K562 (cell line): ENCODE measurements at regions not wholly inside any gene's neighbourhood (a gene's known extent, or its start where the extent isn't known, plus 50 kb on each side); places are given as distances from the start of the nearest gene placed in this dataset.

Experiments
- ATAC-seq: fragments of 200-7000 bp; cut with Tn5 transposase; 3 replicates; pipeline ENCODE4 v1.9.1; 2020; ENCODE audit warnings: moderate library complexity
- BruUV-seq: library from RNA; stranded (reverse); fragments of 400-500 nt; replicated peaks from 2 replicates; lab custom pipeline; 2021; lab: Mats Ljungman, UMichigan
- CTCF ChIA-PET: fragments of 300-600 bp; formaldehyde crosslinking; extraction: SDS; loops from one replicate; lab custom pipeline; 2021; ENCODE audit warnings: low intra/inter-chr PET ratio; lab: Yijun Ruan, JAX
- POLR2A ChIA-PET: fragments of 300-600, 350-650 bp; sonication (Branson Sonifier 250); formaldehyde crosslinking; extraction: SDS; loops from one replicate; lab custom pipeline; 2021; ENCODE audit warnings: antibody characterized with exemption, inconsistent platforms; lab: Yijun Ruan, JAX
- DNase-seq, 4 experiments: peaks; one replicate each; pipeline versions ENCODE4 v3.0.0 to v3.0.0-alpha.2; 2011 to 2018; ENCODE audit warnings: low spot score in 3 of 4, mixed read lengths in 3 of 4; ENCODE audit errors: extremely low read depth in 1 of 4
- FAIRE-seq: peaks from 2 replicates; lab custom pipeline; 2011; peaks lifted over from hg19 to GRCh38; lab: Jason Lieb, UNC
- H2AFZ ChIP-seq: 2 replicates; pipeline ENCODE4 v1.6.0; 2011; ENCODE audit warnings: low read depth, low read length, control low read depth, inconsistent platforms
- H3K27ac ChIP-seq: fragments of 200-600 bp; 3 replicates; pipeline ENCODE4 v1.8.0; 2011; ENCODE audit warnings: low read depth, mild to moderate bottlenecking, control low read depth, inconsistent platforms, low read length, moderate library complexity, mixed read lengths; ENCODE audit errors: extremely low read depth
- H3K27me3 ChIP-seq, 2 experiments: fragments of 300-600 bp in 1 of 2; 2 replicates in 1 of 2; 3 replicates in 1 of 2; pipeline versions ENCODE4 v1.6.0 to v1.8.0; 2011; ENCODE audit warnings: inconsistent platforms in 2 of 2, low read length in 2 of 2, mild to moderate bottlenecking in 1 of 2, mixed read lengths in 1 of 2, moderate library complexity in 1 of 2; ENCODE audit not compliant: control insufficient read depth in 2 of 2, insufficient read depth in 2 of 2
- H3K36me3 ChIP-seq: fragments of 300-600 bp; 3 replicates; pipeline ENCODE4 v1.8.0; 2011; ENCODE audit warnings: mild to moderate bottlenecking, low read length, inconsistent platforms; ENCODE audit not compliant: control insufficient read depth, insufficient read depth
- H3K4me1 ChIP-seq, 2 experiments: fragments of 200-600 bp in 1 of 2; replicated peaks in 1 of 2; 2 replicates in 1 of 2; 3 replicates in 1 of 2; pipeline versions ENCODE4 v1.5.1 to v1.8.0; 2011; ENCODE audit warnings: inconsistent platforms in 2 of 2, low read length in 2 of 2, mild to moderate bottlenecking in 1 of 2, mixed read lengths in 1 of 2, moderate library complexity in 1 of 2; ENCODE audit not compliant: control insufficient read depth in 2 of 2, insufficient read depth in 2 of 2
- H3K4me2 ChIP-seq: 2 replicates; pipeline ENCODE4 v1.6.1; 2011; ENCODE audit warnings: low read length, control low read depth, inconsistent platforms, mixed read lengths; ENCODE audit not compliant: insufficient read depth
- H3K4me3 ChIP-seq: fragments of 200-600 bp; sonication (generic), shearing (Covaris generic); 2 replicates; pipeline ENCODE4 v1.5.1; 2016; ENCODE audit warnings: control low read depth, inconsistent platforms
- H3K79me2 ChIP-seq: fragments of 200-600 bp; 3 replicates; pipeline ENCODE4 v1.8.0; 2011; ENCODE audit warnings: low read length, inconsistent platforms; ENCODE audit not compliant: control insufficient read depth, insufficient read depth
- H3K9ac ChIP-seq, 2 experiments: 2 replicates each; pipeline versions ENCODE4 v1.6.0 to v1.6.1; 2011; ENCODE audit warnings: low read depth in 2 of 2, low read length in 2 of 2, control low read depth in 1 of 2, inconsistent platforms in 1 of 2, mild to moderate bottlenecking in 1 of 2, mixed read lengths in 1 of 2; ENCODE audit not compliant: insufficient read depth in 1 of 2
- H3K9me1 ChIP-seq: one replicate; pipeline ENCODE4 v1.6.0; 2011; ENCODE audit warnings: inconsistent platforms, mild to moderate bottlenecking, low read length, moderate library complexity; ENCODE audit not compliant: control insufficient read depth, insufficient read depth
- H3K9me3 ChIP-seq: replicated peaks from 2 replicates; pipeline ENCODE4 v1.5.1; 2011; ENCODE audit warnings: low read depth, low read length, inconsistent platforms; ENCODE audit not compliant: control insufficient read depth, insufficient read depth
- H4K20me1 ChIP-seq: replicated peaks from 2 replicates; pipeline ENCODE4 v1.6.1; 2011; ENCODE audit warnings: low read length, inconsistent platforms, mixed read lengths; ENCODE audit not compliant: control insufficient read depth, insufficient read depth
- ARID3B ChIP-seq: fragments of 250-450 bp; sonication (Bioruptor Pico); IDR thresholded peaks from 2 replicates; pipeline ENCODE4 v1.4.0; 2020; ENCODE audit warnings: borderline replicate concordance
- ARNT ChIP-seq, 2 experiments: fragments of 450-650 bp; IDR thresholded peaks; 2 replicates each; pipeline ENCODE4 v1.6.1; 2016; ENCODE audit warnings: mild to moderate bottlenecking in 1 of 2
- CBX1 ChIP-seq: sonication (generic); IDR thresholded peaks from 2 replicates; pipeline ENCODE4 v1.6.1; 2016; ENCODE audit warnings: antibody characterized with exemption, low read depth, mild to moderate bottlenecking
- GTF2B ChIP-seq: IDR thresholded peaks from 2 replicates; pipeline ENCODE4 v1.6.1; 2011; ENCODE audit not compliant: insufficient read length; ENCODE audit errors: extremely low read depth
- HOXB6 ChIP-seq: fragments of 250-450 bp; sonication (Bioruptor Pico); IDR thresholded peaks from 2 replicates; pipeline ENCODE4 v1.5.1; 2022; ENCODE audit warnings: mild to moderate bottlenecking, borderline replicate concordance
- KLF10 ChIP-seq: fragments of 250-450 bp; sonication (Bioruptor Pico); IDR thresholded peaks from 2 replicates; pipeline ENCODE4 v1.6.1; 2021; ENCODE audit warnings: matching md5 sums
- MTA2 ChIP-seq: fragments of 450-650 bp; IDR thresholded peaks from 2 replicates; pipeline ENCODE4 v1.6.1; 2016; ENCODE audit warnings: low read depth
- NR2C1 ChIP-seq, 2 experiments: fragments of 450-650 bp; IDR thresholded peaks; 2 replicates each; pipeline ENCODE4 v1.6.1; 2017; ENCODE audit warnings: mild to moderate bottlenecking in 2 of 2, antibody characterized with exemption in 1 of 2, inconsistent platforms in 1 of 2, missing compliant biosample characterization in 1 of 2, missing genetic modification characterization in 1 of 2
- POLR3G ChIP-seq: IDR thresholded peaks from 2 replicates; pipeline ENCODE4 v1.6.1; 2011; ENCODE audit not compliant: insufficient read length, insufficient replicate concordance; ENCODE audit errors: extremely low read depth
- RNF2 ChIP-seq: sonication (generic); IDR thresholded peaks from 2 replicates; pipeline ENCODE4 v1.6.1; 2016
- SMARCA4 ChIP-seq: fragments of 450-650 bp; IDR thresholded peaks from 2 replicates; pipeline ENCODE4 v1.6.1; 2016
- SRSF1 ChIP-seq: fragments of 200-400 bp; formaldehyde crosslinking; IDR thresholded peaks from 2 replicates; pipeline ENCODE4 v1.6.1; 2017; ENCODE audit warnings: mild to moderate bottlenecking, low read depth, low read length, moderate library complexity
- YBX1 ChIP-seq: fragments of 450-650 bp; IDR thresholded peaks from 2 replicates; pipeline ENCODE4 v1.7.1; 2016; ENCODE audit warnings: mild to moderate bottlenecking
- ZNF217 ChIP-seq: sonication (generic); formaldehyde crosslinking; IDR thresholded peaks from 2 replicates; pipeline ENCODE4 v1.8.0; 2022; ENCODE audit warnings: mild to moderate bottlenecking, missing genetic modification reagents
- ZNF224 ChIP-seq: sonication (generic); formaldehyde crosslinking; IDR thresholded peaks from 2 replicates; pipeline ENCODE4 v1.8.0; 2022; ENCODE audit warnings: mild to moderate bottlenecking, missing genetic modification reagents
- WGBS: fragments of 100-300 bp; shearing (Covaris generic); methylation state at CpG from one replicate; pipeline ENCODE4 v1.1.6; 2016; ENCODE audit warnings: low coverage, mixed read lengths; ENCODE audit not compliant: insufficient coverage; ENCODE audit errors: missing lambda C conversion rate; 5-methylcytosine and 5-hydroxymethylcytosine counted together
- in situ Hi-C: fragments of 300-500 bp; cut with MboI; formaldehyde crosslinking; loops from 4 replicates; pipeline ENCODE4 v1.15.0; 2018; ENCODE audit warnings: inconsistent platforms, mixed read lengths
- intact Hi-C: fragments of 100-400 bp; cut with micrococcal nuclease; formaldehyde crosslinking; loops from 2 replicates; pipeline ENCODE4 v1.14.2; 2022
- TF ChIP-seq, protein P1 (sequence below): fragments of 250-450 bp; sonication (Bioruptor Pico); IDR thresholded peaks from 2 replicates; pipeline ENCODE4 v1.8.0; 2021; ENCODE audit warnings: mild to moderate bottlenecking, moderate library complexity
- TF ChIP-seq, protein P2 (sequence below): sonication (generic); formaldehyde crosslinking; IDR thresholded peaks from 2 replicates; pipeline ENCODE4 v1.8.1; 2023; ENCODE audit warnings: mild to moderate bottlenecking, missing genetic modification reagents
- TF ChIP-seq, protein P3 (sequence below): fragments of 250-450 bp; sonication (Bioruptor Pico); IDR thresholded peaks from 2 replicates; pipeline ENCODE4 v1.5.0; 2020; ENCODE audit warnings: mild to moderate bottlenecking

DNA sequence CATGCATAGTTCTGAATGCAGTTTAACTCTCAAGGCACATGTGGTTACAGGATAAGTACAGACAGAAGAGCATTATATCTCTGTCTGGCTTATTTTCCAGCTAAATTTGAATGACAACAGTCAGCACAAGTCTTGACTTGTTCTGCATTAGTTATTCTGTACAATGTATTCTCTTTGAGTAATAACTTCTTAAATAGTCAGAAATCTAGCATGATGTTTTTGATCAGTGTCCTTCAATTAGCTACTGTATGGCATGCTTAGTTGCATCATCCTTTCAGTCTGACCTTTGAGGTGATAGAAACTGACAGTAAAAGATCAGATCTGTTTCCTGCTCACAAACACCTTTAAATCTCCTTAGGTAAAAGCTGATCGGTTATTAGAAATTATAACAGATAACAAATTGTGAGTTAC is 118.1 kb downstream of the ARL4A start:
- CTCF ChIA-PET: no interaction called here
- no peaks in the 10 kb centered on the region for H4K20me1 ChIP-seq
- H3K9me3 ChIP-seq: no peaks in the 10 kb centered on the region
- H3K4me3 ChIP-seq: no peak overlapping the region
- ATAC-seq (peak; percentile 58), FAIRE-seq (peak; percentile 48), DNase-seq (no peak)
- 0 out of 2 replicates have a peak overlapping the region, but pooled peaks have one; percentile 0 for H3K4me2 ChIP-seq
- intact Hi-C loops (no loop called here), in situ Hi-C loops (no loop called here)
- H3K9me1 ChIP-seq: no peaks in the 10 kb centered on the region
- no peaks in the 10 kb centered on the region for H3K27me3 ChIP-seq
- H2AFZ ChIP-seq: peak overlapping the region; percentile 88
- POLR2A ChIA-PET: interaction anchor here (0.5 kb wide), 1 partner anchor 594 kb away, joined by 3 read pairs; the partner anchor contains the start of gene TMEM106B
- BruUV-seq: no TSS peak
- WGBS: 24% methylated on average over 1 of the region's 1 CpG
- peaks cover 0 to 32% of the 10 kb centered on the region in 2 experiments; a peak in 4 of 5 replicates for H3K4me1 ChIP-seq
- peak overlapping the region; percentile 18 for H3K27ac ChIP-seq
- no peak overlapping the region for H3K9ac ChIP-seq
- H3K79me2 ChIP-seq: no peaks in the 10 kb centered on the region
- H3K36me3 ChIP-seq: no peaks in the 10 kb centered on the region; the same call in 2 of the 3 replicates
- TF ChIP-seq YBX1 (no peak), SRSF1 (no peak), HOXB6 (CRISPR knock-in tag) (no peak), ZNF224 (CRISPR knock-in tag) (no peak), NR2C1 (IDR thresholded peaks at IDR 0.05) (peak; percentile 34; the same call in 1 of the 2 replicates), NR2C1 (tag; IDR thresholded peaks at IDR 0.05) (peak; percentile 65), KLF10 (no peak), SMARCA4 (0 out of 2 replicates have a peak, but pooled peaks have one; percentile 32), ARNT (IDR thresholded peaks at IDR 0.05) (no peak), MTA2 (no peak), ARID3B (CRISPR knock-in tag) (no peak), ZNF217 (CRISPR knock-in tag) (no peak), RNF2 (no peak), POLR3G (no peak), CBX1 (no peak), GTF2B (no peak)
- TF ChIP-seq, protein P1, sequence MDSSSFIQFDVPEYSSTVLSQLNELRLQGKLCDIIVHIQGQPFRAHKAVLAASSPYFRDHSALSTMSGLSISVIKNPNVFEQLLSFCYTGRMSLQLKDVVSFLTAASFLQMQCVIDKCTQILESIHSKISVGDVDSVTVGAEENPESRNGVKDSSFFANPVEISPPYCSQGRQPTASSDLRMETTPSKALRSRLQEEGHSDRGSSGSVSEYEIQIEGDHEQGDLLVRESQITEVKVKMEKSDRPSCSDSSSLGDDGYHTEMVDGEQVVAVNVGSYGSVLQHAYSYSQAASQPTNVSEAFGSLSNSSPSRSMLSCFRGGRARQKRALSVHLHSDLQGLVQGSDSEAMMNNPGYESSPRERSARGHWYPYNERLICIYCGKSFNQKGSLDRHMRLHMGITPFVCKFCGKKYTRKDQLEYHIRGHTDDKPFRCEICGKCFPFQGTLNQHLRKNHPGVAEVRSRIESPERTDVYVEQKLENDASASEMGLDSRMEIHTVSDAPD: no peak
- TF ChIP-seq, protein P2, sequence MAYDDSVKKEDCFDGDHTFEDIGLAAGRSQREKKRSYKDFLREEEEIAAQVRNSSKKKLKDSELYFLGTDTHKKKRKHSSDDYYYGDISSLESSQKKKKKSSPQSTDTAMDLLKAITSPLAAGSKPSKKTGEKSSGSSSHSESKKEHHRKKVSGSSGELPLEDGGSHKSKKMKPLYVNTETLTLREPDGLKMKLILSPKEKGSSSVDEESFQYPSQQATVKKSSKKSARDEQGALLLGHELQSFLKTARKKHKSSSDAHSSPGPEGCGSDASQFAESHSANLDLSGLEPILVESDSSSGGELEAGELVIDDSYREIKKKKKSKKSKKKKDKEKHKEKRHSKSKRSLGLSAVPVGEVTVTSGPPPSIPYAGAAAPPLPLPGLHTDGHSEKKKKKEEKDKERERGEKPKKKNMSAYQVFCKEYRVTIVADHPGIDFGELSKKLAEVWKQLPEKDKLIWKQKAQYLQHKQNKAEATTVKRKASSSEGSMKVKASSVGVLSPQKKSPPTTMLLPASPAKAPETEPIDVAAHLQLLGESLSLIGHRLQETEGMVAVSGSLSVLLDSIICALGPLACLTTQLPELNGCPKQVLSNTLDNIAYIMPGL (CRISPR knock-in tag): no peak
- TF ChIP-seq, protein P3, sequence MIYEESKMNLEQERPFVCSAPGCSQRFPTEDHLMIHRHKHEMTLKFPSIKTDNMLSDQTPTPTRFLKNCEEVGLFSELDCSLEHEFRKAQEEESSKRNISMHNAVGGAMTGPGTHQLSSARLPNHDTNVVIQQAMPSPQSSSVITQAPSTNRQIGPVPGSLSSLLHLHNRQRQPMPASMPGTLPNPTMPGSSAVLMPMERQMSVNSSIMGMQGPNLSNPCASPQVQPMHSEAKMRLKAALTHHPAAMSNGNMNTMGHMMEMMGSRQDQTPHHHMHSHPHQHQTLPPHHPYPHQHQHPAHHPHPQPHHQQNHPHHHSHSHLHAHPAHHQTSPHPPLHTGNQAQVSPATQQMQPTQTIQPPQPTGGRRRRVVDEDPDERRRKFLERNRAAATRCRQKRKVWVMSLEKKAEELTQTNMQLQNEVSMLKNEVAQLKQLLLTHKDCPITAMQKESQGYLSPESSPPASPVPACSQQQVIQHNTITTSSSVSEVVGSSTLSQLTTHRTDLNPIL: no peak
